GM19035 (cell line): ENCODE measurements at regions not wholly inside any gene's neighbourhood (a gene's known extent, or its start where the extent isn't known, plus 50 kb on each side); places are given as distances from the start of the nearest gene placed in this dataset.
"Not testable (repeated sequence)": the region's sequence is repeated elsewhere in the genome, so short reads cannot be mapped to it uniquely, and the experiment has no call there.

Source experiments
- ATAC-seq: cut with Tn5 transposase; IDR thresholded peaks from one replicate; pipeline ENCODE4 v1.9.1; 2021; ENCODE audit not compliant: unreplicated experiment

DNA sequence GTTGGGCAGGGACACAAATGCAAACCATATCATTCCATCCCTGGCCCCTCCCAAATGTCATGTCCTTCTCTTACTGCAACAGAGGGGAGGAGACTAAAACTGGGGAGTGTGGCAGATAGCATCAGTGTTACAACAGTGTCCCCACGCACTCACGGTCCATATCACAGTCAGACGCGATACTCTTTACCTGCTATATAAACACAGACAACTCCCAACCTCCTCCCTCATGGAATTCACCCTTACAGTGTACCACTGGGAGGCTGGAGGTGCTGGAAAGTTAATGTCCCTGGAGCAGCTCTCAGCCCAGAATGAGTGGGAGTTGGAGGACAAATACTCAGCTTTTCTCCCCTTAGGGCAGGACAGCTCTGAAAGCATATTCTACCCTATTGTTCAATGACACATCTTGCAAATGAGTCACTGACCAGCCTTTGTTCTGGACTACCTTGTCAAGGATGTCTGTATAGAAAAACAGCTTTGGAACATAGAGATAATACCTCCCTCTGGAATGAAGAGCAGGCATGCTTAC, 445.9 kb downstream of the SETD4 start:
- ATAC-seq: no peak

- ATAC-seq: no peak
These were observed 448.6 kb downstream of the SETD4 start for GRCh38 chr21:35611708-35612132.

- ATAC-seq: no peak
These were observed 451.1 kb downstream of the SETD4 start for GRCh38 chr21:35609263-35609662.

DNA sequence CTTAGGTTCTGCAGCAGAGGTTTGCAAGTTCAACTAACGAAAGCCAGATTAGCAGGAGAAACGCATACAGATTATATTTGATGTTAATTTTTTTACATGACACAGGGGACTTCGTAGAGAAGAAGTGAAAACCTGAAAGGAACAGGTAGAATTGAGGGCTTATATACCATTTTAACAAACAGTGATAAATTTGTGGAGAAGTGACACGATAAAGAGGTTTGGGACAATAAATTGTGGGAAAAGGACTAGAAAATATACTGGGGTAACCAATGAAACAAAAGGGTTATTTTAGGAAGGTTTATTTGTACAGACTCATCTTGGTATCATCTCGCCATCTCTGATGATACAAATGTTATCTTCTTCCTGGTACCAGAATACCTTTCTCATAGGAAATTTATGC, 452.9 kb downstream of the SETD4 start:
- no peak for ATAC-seq

DNA sequence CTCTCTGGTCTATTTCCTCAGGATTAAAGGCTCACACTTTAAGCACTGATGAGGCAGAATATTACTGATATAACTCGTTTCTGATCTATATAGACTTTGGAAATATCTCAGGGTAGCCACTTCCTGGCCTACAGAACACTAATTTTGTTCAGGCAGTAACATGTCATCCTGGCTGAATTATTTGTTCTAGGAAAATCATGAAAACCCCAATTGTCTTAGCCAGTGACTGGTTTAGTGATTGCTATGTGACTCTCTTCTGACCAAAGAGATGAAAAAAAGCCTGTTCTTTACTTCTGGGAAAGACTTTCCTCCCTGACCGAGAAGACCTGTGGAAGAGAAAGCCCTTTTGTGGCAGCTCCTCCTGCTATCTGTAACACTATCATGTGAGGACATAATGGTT, 453.7 kb downstream of the SETD4 start:
- ATAC-seq: no peak

- ATAC-seq: no peak
These were observed 454.2 kb downstream of the SETD4 start for GRCh38 chr21:35606146-35606545.

GRCh38 chr21:35603494-35603893, 456.8 kb downstream of the SETD4 start:
- ATAC-seq: no peak

GRCh38 chr21:35602811-35603362, 457.4 kb downstream of the SETD4 start:
- ATAC-seq: no peak

- no peak for ATAC-seq
These were observed 459.1 kb downstream of the SETD4 start for GRCh38 chr21:35601211-35601610.

DNA sequence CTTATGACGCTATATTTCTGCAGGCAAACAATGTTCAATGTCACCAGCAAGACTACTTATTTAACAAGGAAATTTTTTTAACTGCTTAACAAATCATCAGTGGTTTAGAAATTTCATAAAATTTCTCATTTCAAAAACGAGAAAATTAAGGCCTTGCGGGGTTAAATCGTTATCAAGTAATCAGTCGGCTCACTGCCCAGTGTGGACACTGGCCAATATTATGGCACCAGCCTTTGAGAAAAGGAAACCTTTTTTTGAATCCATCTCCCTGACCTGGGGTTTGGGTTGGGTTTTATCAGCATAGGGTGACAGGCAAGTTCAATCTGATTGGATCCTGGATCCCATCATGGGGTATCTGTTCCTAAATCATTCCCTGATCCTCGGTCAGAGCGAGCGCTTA, 461.2 kb downstream of the SETD4 start:
- no peak for ATAC-seq

- ATAC-seq: no peak
These were observed 462.5 kb downstream of the SETD4 start for GRCh38 chr21:35597750-35598339.

DNA sequence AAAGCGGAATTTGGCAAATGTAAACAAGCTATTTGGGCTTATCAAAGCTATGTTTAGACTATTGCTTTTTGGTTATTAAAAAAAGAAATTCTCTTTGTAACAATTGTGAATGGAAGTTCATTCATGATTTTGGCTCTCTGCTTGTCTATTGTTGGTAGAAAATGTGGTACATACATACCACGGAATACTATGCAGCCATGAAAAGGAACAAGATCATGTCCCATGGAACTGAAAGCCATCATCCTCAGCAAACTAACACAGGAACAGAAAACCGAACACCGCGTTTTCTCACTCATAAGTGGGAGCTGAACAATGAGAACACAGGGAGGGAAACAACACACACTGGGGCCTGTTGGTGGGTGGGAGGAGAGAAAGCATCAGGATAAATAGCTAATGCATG, 465.4 kb downstream of the SETD4 start:
- ATAC-seq: no peak

GRCh38 chr21:35593000-35593502, 467.3 kb downstream of the SETD4 start:
- no peak for ATAC-seq

GRCh38 chr21:35590284-35590683, 470.0 kb downstream of the SETD4 start:
- ATAC-seq: not testable (repeated sequence)

- ATAC-seq: no peak
These were observed 472.4 kb downstream of the SETD4 start for GRCh38 chr21:35587841-35588380.

DNA sequence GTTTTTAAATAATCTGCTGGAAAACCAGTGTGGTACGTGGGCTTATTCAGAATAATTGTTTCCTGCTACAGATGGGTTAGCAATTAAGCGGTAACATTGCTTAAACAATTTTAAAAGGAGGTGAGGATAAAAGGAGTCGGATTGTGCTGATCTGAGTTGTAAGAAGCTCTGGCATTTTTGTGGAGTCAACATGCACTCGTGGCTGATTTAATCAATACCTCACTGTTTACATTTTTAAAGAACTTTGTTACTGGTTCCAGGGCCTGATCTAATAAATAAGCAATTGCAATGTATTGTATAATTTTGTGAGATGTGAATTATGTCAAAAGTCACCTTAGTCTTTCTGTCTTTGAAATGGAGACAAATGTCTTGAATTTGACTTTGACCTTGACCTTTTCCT, 474.0 kb downstream of the SETD4 start:
- ATAC-seq: no peak

DNA sequence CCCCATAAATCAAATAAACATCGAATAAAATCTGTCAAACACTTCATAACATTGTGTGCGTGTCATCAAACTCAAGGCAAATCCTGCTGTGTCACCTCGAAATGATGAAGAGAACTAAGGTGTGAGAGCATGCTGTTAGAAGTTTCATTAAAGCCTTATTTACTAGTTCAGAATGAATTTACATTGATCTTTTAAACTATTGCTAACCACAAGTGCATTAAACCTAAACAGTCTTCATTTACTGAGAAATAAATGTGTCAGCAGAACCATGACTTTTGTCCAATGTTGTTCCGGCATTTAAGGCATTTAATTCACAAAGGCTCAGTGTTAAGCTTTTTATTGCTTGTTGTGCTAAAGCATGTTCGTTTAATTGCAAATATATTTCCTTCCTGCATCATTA, 474.4 kb downstream of the SETD4 start:
- ATAC-seq: no peak

DNA sequence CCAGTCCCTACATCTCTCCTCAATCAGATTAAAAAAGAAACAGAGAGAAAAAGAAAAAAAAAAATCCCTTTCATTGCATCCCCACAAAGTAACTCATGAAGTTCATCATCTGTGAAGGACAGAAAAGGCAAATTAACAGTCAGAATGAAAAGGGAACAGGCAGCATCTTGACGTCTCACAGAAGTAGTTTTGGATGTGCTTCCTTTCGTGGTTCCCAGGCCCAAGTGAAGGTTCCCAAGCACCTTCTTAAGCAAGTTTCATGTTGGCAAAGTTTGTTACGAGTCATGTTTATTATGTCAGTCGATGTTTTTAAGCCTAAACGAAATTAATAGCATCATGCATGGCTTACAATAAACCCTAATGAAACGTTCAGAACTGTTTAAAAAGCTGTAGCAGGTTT, 475.2 kb downstream of the SETD4 start:
- no peak for ATAC-seq

GRCh38 chr21:35583566-35584216, 476.6 kb downstream of the SETD4 start:
- no peak for ATAC-seq

DNA sequence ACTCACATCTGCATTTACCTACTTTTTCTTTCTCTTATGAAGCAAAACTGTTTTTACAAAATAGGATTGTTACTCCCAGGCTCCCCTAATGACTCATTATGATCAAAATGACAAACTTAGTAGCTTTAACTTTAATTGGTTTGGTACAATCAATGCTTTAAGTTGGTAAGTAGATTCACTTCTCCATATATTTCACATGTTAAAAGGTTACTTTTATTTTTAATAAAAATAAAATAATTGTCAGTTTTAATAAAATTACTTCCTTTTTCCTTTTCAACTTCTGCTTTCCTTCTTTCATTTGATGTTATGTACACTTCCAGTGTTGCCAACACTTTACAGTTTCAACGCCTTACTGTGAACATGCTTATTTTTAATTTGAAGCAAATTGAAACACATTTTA, 477.6 kb downstream of the SETD4 start:
- ATAC-seq: no peak

- ATAC-seq: no peak
These were observed 478.7 kb downstream of the SETD4 start for GRCh38 chr21:35581640-35582039.
